UCSD-AML1 (cell line): ENCODE measurements at regions not wholly inside any gene's neighbourhood (a gene's known extent, or its start where the extent isn't known, plus 50 kb on each side); places are given as distances from the start of the nearest gene placed in this dataset.

ENCODE experiments used
- DNase-seq: peaks from one replicate; lab custom pipeline; 2025; ENCODE audit not compliant: unreplicated experiment; lab: John Stamatoyannopoulos, UW

GRCh38 chr5:73231246-73231778 is 58.3 kb downstream of the TMEM174 start:
- no peak for DNase-seq

GRCh38 chr5:73230264-73231245 is 57.6 kb downstream of the TMEM174 start:
- DNase-seq = no peak

GRCh38 chr5:73229271-73229670 is 56.3 kb downstream of the TMEM174 start:
- no peak for DNase-seq

GRCh38 chr5:73228052-73228451 is 55.1 kb downstream of the TMEM174 start:
- DNase-seq = no peak
